Fibroblast of skin of scalp (primary cell): ENCODE measurements at regions not wholly inside any gene's neighbourhood (a gene's known extent, or its start where the extent isn't known, plus 50 kb on each side); places are given as distances from the start of the nearest gene placed in this dataset.
"Not testable (repeated sequence)": the region's sequence is repeated elsewhere in the genome, so short reads cannot be mapped to it uniquely, and the experiment has no call there.

Experiments used
- DNase-seq: peaks from one replicate; pipeline ENCODE4 v3.0.0-alpha.2; 2013

DNA sequence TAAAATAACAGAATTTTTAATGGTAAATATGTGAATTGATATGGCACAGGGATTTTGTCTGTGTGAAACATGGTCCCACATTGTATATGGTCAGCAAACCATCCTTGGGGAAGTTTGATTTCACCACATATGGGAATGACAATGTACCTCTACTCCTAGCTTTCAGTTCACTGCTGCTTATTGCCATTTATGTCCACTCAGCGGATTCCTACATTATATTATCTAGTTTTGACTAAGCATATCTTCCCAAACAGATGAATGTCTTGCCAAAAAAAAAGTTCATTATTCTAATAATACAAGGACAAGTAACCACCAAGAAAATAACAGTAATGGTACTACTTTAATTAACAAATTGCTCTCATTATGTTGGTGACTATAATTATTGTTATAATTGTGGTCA lies 1521.6 kb downstream of the MAT2B start:
- DNase-seq, result no peak

DNA sequence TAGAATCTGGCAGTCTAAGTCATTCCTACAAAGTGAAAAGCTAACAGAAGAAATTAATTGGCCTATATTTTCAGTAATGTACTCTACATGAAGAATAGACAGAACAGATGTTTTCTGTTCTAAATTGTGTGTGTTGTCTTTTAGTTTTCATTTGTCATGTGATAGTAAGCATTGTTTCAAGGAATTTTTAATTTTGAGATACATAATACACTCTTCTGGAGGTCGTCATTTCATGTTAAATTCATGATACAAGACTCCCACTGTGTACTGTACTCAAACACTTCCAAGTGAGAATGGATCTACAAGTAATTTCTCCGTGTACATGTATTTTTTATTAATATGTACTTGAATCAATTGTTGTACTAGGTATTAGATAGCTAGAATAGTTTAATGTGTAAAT lies 1522.9 kb downstream of the MAT2B start:
- DNase-seq, result no peak

DNA sequence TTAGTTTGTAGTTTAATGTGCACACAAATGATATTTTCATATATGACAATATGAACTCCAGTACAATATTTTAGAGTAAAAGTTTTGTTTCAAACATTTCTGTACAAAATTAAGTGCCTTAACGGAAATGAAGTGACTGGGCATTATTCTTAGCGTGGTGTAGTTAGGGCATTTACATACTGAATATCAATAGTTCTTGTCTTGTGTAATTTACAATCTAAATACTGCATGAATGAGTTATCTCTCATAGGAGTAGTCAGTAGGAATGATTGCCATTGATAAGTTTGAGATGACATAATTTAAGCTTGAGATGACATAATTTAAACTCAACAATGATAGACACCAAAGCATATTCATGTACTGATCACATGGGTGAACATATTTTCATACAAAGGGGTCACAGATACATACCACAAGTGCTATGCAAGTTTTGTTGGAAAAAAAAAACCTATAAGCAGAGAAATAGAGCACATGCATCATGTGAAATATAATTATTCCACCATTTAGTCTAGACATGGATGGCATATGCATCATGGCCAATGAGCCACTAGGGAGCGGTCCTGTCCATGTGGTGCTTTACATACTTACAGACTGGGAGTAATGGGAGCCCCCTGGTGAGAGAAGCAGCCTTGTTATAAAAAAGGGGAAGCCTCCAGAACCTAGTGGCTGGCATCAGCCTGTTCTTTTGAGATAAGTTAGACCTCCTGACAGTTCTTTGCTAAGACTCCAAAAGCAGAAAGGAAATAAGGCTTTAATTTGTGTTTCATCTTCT lies 1523.9 kb downstream of the MAT2B start:
- DNase-seq, result peak; percentile 18

DNA sequence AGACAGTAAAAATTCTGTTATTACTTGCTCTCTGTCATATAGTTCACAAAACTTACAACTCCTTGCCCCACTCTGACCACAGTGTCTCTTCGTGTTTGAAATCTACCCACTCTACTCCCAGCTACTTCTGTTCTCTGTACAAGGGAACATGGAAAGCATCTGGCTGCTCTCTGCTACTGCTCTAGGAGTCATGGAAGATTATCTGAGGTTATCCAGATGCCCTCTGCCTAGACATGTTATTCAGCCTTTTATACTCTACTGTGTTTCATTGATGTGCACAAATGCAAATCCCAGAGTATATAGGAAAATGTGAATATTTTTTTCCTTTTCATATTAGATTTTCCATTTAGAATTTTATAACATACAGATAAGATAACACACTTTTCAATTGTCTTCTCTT lies 1525.6 kb downstream of the MAT2B start:
- DNase-seq, result no peak

DNA sequence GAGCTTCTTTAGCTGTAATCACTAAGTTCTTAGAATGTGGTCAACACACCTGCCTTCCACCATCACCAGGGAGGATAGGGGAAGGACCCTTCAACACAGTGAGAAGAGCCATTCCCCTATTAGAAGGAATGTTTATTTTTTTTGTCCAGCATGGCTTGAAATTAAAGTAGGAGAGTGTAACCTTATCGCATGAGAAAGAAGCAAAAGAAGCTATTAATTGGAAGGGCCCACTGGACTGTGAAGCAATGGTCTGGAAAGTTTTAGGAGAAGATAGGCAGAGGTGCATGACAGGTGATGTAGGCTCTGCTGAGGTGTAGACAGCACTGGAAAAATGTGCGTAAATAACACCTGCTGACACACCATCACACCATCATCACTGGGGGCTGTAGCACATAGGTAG lies 1526.0 kb downstream of the MAT2B start:
- no peak for DNase-seq

DNA sequence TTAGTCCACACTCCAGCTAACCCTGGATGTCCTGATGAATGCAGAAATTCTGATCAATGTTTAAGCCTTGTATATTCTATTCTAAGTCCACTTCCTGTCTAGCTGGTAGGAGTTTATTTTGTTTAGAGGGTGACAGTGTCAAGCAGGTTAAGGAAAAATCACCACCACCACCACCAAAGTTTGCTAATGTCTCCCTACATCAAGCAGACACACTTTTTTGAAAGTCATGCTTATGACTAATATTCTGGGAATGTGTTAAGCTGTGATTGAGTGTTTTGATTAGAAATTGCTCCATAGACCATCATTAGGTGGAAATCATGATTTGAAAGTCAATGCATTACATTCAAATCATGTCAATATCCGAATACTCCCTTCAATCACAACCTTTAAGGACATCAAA lies 1530.1 kb downstream of the MAT2B start:
- no peak for DNase-seq

DNA sequence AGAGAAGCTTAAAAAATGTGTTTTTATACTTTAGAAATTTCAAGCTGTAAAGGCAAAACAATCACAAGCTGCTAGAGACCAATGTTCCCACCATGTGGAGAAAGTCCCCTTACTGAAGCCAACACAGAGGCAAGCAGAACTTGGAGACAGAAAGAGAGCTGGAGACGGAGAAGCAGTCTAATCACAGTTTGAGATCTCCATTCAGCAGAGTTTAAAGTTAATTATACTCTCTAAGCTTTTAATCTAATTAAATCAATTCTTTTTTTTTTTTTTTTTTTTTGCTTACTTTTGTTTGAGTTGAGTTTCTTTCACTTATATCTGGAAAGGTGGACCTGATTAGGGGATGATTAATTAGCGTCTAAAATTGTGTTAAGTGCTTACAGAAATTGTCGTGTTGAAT lies 1534.3 kb downstream of the MAT2B start:
- no peak for DNase-seq

DNA sequence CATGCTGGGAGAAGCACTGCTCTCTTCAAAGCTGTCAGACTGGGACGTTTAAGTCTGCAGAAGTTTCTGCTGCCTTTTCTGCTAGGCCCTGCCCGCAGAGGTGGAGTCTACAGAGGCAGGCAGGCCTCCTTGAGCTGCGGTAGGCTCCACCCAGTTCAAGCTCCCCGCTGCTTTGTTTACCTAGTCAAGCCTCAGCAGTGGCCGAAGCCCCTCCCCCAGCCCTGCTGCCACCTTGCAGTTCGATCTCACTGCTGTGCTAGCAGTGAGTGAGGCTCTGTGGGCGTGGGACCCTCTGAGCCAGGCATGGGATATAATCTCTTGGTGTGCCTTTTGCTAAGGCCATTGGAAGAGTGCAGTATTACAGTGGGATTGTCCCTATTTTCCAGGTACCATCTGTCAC lies 1540.5 kb downstream of the MAT2B start:
- not testable (repeated sequence) for DNase-seq

DNA sequence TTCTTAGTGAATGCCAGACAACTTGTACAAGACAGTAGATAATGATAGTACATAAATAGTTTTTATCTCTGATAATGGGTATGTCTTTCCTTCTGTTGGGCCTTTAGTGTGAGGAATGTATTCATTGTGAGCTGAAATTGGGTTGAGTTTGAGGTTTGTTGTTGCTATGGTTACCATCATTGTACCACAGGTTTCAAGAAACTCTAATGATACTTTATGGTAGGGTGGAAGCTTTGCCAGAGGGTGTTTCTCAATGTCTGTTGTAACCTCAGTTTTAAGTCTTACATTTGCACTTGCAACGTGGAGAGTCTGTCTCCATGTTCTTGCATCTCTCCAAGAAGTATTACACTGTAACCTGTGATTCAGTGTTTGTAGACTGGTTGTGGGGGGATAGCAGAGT lies 1550.1 kb downstream of the MAT2B start:
- DNase-seq, result no peak

DNA sequence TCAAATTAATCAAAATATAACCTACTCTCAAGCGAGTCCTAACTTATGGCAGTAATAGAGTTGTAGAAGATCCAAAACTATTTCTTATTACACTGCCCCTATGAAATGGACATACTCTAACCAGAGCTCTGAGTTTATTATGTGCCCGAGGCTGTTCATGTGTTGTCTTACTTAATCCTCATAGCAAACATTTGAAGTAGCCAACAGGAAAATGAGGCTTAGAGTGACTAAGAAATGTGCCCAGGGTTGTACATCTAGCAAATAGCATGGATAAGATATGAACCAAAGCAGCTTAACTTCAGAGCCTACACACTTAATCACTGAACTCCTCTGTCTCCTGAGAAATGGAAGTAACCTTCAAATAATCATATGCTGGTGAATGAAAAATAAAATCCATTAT lies 1551.7 kb downstream of the MAT2B start:
- DNase-seq, result no peak

DNA sequence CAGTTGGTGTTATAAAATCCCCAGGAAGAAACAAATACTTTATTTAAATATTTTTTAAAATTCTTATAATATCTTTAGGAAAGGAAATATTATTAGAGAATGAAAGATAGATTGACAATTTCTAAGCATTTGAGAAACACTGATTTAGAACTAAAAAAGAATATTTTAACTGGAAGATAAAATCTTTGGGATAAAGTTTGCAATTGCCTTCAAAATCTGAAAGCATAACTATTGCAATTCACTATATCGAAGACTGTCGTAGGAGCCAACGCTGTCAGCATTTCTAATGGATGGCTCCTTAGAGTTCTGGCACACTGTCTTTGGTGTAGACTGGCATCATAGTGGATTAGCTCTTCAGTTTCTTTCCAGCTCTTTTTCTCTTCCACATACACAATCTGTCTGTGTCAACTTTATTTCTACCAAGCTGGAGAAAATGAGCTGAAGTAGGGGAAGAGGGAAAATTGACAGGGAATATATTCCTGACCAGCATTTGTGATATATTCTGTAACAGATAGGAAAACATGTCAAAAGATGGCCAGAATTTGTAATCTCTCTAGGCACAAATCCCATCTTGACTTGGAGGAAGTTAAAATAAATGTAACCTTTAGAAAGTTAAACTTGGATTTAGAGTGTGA lies 1561.4 kb downstream of the MAT2B start:
- DNase-seq, result no peak

DNA sequence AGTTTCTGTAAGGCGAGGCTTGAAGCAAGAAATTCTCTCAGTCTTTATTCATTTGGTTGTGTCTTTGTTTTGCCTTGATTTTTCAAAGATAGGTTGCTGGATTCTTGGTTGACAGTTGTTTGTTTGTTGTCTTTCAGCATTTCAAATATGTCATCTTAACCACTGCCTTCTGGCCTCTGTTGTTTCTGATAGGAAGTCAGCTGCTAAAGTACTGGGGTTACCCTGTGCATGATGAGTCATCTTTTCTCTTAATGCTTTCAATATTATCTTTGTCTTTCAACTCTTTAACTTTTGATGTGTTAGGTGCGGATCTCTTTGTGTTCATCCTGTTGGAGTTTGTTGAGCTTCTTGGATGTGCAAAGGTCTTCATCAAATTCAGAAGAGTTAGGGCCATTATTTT lies 1571.3 kb downstream of the MAT2B start:
- no peak for DNase-seq

DNA sequence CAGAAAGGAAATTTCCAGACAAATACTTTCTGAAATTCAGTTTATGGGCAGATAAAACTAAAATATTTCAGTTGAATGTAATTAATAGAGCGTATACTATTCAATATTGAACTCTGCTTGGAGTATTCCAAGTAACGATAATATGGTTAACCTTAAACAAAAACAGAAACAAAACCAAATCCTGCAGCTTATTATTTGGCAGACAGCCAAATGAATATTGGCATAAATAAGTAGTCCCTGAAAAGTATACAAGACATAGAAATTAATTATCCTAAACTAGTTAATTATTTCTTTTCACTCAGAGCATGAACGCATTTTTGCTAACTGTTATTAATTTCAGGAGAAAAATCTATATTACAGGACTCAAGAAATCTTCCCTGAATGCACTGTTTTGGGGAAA lies 1574.0 kb downstream of the MAT2B start:
- no peak for DNase-seq

DNA sequence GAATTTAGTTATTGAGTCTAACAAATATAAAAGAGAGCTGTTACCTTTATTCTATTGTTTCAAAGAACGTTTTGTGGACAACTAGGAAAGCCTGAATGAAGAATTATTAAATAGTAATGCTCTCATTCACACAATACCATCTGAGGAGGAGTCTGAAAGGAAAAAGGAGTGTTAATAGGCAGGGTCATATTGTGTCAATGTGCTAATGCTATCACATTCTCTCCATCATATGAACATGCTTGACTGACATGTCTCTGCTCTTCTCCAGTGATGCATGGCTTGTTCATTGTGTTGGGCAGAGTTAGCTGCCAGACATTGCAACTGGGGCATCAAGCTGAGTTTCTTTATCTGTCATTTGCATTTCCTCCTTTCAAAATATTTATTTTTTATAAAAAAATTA lies 1578.0 kb downstream of the MAT2B start:
- DNase-seq, result no peak

DNA sequence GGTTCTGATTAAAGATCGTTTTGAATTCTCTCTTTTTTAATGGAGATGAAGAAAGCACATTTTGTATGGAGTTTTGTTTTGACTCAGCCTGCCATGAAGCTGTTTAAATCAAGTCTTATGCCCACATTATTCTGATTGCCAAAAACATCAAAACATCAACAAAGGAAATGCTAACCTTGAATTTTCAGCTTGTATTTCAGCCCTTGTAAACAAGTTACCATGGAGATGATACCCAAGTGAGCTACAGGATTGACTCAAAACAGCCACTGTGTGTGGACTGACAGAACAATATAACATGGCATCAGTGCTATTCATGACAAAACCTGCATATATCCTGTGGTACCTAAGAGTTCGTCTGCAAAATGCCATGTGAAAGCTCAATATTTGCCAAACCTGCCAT lies 1581.0 kb downstream of the MAT2B start:
- DNase-seq, result no peak

DNA sequence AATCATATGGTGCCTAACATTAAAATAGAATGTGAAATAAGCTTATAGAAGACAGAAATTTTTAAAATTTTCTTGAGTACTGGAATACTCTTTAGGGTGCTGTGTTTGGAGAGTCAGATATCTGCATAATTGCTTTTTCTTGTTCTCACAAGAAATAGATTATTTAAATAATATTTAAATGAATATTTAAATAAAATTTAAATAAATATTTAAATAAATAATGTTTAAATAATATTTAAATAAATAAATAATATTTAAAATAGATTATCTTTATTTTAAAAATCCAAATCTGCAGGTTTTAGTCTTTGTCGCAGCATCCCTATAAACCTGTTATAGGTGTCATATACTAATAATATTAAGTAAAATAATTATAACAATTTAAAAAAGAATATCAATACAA lies 1589.4 kb downstream of the MAT2B start:
- no peak for DNase-seq

DNA sequence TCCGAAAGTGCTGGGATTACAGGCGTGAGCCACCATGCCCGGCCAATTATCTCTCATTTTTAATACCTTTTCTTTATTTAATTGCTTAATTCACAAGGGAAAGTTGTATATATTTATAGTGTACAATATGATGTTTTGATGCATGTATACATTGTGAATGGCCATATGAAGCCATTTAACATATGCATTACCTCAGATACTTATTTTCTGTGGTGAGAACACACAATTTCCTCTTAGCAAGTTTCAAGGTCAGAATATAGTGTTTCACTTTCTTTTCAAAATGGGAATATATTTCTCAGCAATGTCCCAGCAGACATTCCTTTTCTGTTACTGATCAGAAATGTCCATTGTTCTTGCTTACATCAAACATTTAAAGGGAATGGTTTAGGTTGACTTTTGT lies 1596.3 kb downstream of the MAT2B start:
- DNase-seq, result no peak

DNA sequence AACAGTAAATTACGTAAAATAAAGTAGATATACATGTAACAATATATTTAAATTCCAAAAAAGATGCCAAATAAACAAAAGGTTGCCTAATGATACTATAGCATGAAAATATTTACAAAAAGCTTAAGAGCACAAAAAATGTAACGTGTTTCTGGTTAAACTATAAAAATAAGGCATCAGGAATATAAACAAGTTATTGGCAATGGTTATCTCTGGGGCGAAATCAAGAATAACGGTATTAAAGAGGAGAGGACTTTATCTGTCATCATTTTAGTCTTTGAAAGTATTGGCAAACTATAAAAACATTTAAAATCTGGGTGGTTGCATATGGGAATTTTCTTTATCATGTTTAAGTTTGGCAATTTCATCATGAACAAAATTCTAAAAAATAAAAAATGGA lies 1599.2 kb downstream of the MAT2B start:
- no peak for DNase-seq

DNA sequence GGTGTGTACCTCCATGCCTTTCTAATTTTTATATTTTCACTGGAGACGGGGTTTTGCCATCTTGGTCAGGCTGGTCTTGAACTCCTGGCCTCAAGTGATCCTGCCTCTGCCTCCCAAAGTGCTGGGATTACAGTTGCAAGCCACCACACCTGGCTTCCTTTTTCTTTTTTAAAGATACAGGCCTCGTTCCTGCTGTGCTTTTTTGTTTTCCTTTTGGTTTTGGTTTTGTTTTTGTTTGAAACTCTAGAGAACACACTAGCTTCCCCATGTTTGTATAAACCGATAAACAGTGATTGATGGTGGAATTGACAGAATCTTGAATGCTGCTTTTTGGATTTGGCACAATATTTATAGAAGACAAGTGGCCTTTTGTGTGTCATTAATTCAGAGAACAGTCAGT lies 1603.4 kb downstream of the MAT2B start:
- no peak for DNase-seq

DNA sequence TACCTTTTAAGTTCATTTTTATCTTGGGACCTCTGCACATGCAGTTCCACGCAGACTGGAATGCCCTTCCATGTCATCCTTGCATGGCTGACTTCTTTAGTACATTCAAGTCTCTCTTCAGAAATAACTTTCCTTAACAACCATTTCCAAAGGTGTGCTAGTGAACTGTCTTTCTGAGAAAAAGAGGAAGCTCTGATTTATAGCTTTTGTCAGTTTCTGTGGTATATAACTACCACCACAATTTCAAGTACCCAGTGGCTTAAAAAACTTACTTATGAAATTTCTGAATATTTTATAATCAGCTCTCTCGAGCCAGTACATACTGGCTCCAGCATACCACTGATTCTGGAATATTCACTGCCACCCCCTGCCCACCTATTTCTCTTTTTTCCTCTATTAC lies 1613.8 kb downstream of the MAT2B start:
- DNase-seq, result no peak

DNA sequence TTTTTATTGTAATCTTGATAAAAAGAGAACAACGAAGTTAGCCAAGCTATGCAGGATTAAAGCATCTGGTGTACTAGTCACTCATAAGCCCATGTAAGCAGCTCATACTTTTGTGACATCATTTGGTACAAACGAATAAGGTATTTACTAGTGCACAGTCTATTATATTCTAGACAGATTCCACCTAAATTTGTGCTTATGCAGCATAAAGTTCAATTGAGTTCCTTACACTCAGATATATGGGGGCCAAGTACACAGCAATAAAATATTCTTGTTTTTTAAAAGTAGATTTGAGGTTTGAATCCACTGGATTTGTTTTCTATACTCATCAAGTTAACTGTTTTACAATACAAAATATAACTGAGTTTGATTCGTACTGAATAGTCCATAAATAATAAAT lies 1621.2 kb downstream of the MAT2B start:
- no peak for DNase-seq

DNA sequence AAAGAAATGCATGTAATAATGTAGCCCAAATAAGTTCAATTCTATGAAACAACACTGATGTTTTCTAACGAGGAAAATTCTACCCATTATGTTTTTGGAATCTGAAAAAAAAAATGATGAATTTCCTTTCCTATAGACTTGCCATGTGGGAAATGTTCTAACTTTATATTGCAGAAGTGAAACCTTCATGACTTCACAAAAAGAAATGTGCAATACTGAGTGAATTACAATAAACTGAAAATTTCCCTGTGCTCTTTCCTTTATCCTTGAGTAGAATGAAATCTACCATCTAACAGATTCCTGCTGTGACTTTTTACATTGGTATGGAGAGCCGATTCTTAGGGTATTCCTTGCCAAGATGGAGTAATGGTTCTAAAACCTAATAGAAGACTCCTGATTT lies 1622.5 kb downstream of the MAT2B start:
- peak; percentile 11 for DNase-seq

DNA sequence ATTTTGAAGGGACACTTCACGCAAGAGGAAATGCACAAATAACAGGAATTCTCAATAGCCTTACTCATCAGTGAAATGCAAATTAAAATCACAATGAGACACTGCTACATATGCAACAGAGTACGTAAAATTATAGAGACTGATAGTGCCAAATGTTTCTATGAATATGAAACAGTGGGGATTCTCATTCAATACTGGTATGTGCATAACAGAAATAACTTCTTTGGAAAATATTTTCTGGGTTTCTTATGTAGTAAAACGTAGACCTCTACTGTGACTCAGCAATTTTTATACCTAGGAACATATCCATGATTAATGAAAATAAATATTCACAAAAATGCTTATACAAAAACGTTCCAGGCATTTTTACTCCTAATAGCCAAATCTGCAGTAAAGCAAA lies 1625.2 kb downstream of the MAT2B start:
- DNase-seq, result peak; percentile 60

DNA sequence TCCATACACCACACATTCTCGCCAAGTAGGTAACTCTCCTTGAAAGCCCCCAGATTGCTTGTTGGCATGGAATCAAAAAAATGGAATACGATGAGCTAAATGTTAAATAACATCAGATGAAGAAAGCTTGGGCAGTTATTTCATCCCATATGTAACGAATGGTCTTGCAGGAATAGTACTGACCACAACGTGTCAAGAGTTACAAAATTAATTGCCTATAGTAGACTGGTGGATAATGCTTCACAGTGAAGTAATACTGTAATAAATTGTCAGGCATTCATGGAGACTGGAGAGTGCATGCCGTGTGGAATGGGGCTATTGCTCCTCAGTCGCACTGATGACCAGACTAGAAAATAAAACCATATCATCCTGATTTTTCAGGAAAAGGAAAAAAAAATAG lies 1628.7 kb downstream of the MAT2B start:
- DNase-seq, result no peak

DNA sequence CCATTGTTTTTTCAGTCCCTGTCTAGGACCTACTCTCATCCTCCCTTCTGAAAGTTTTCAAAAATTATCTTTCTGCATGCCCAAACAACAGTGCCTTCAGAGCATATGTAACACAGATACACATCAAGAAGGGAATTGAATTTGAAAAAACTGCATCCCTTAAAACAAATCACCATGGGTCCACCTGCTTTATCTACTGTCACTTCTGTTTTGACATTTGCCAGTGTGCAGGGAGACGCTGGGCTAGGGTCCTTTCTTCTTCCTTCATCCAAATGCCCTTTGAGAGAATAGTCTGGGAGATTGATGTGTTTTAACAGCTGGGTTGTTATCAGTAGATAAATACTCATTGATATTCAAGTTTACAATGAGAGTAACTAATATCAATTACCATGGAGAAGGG lies 1630.1 kb downstream of the MAT2B start:
- DNase-seq, result no peak
